GM12878 (cell line): ENCODE measurements at regions not wholly inside any gene's neighbourhood (a gene's known extent, or its start where the extent isn't known, plus 50 kb on each side); places are given as distances from the start of the nearest gene placed in this dataset.

Source experiments
- CTCF ChIP-seq, 3 experiments: IDR thresholded peaks in 2 of 3; conservative IDR thresholded peaks in 1 of 3; 2 replicates each; pipeline ENCODE4 v1.5.1; 2011; ENCODE audit warnings: low read depth in 3 of 3, low read length in 3 of 3, mild to moderate bottlenecking in 3 of 3, control low read depth in 2 of 3, moderate library complexity in 2 of 3, inconsistent platforms in 1 of 3, mixed read lengths in 1 of 3; ENCODE audit not compliant: control insufficient read depth in 2 of 3, insufficient read depth in 1 of 3; ENCODE audit errors: extremely low read depth in 1 of 3
- EZH2 ChIP-seq: IDR thresholded peaks from 2 replicates; pipeline ENCODE4 v1.6.1; 2012; ENCODE audit warnings: low read depth, mild to moderate bottlenecking, control low read depth, inconsistent platforms, low read length, borderline replicate concordance; ENCODE audit not compliant: control insufficient read depth
- GATAD2B ChIP-seq: fragments of 450-650 bp; conservative IDR thresholded peaks from 2 replicates; pipeline ENCODE4 v1.6.1; 2017; ENCODE audit warnings: low read depth, mild to moderate bottlenecking, moderate library complexity
- KDM1A ChIP-seq: fragments of 200-600 bp; sonication (generic); IDR thresholded peaks from 2 replicates; pipeline ENCODE4 v1.6.1; 2016; ENCODE audit warnings: borderline replicate concordance
- MXI1 ChIP-seq: fragments of 150-350 bp; IDR thresholded peaks from 2 replicates; pipeline ENCODE4 v1.6.1; 2011; ENCODE audit warnings: low read depth, mild to moderate bottlenecking, inconsistent platforms, low read length, improper control_type of control experiment
- NFYB ChIP-seq: IDR thresholded peaks from 2 replicates; pipeline ENCODE4 v1.6.1; 2011; ENCODE audit warnings: low read depth, mild to moderate bottlenecking, low read length, improper control_type of control experiment, moderate library complexity; ENCODE audit not compliant: insufficient read depth
- NRF1 ChIP-seq: conservative IDR thresholded peaks from 2 replicates; pipeline ENCODE4 v1.6.1; 2011; ENCODE audit warnings: mild to moderate bottlenecking, low read depth, low read length, improper control_type of control experiment
- POLR2A ChIP-seq: IDR thresholded peaks from 2 replicates; pipeline ENCODE4 v1.6.1; 2011; ENCODE audit warnings: low read depth, mild to moderate bottlenecking, low read length
- POLR2AphosphoS5 ChIP-seq: IDR thresholded peaks from 2 replicates; pipeline ENCODE4 v1.6.1; 2011; ENCODE audit warnings: mild to moderate bottlenecking, low read length, inconsistent platforms
- SIN3A ChIP-seq: IDR thresholded peaks from 2 replicates; pipeline ENCODE4 v1.6.1; 2012; ENCODE audit warnings: low read depth, low read length, improper control_type of control experiment
- SKIL ChIP-seq: fragments of 450-650 bp; IDR thresholded peaks from 2 replicates; pipeline ENCODE4 v1.6.1; 2017; ENCODE audit warnings: mild to moderate bottlenecking, low read depth, inconsistent platforms; ENCODE audit not compliant: poor library complexity, severe bottlenecking
- SUPT20H ChIP-seq: IDR thresholded peaks from 2 replicates; pipeline ENCODE4 v1.6.1; 2011; ENCODE audit warnings: low read depth, mild to moderate bottlenecking, low read length, moderate library complexity, borderline replicate concordance; ENCODE audit not compliant: control insufficient read depth
- TF ChIP-seq, protein P1 (sequence below): IDR thresholded peaks from 2 replicates; pipeline ENCODE4 v1.6.1; 2012; ENCODE audit warnings: mild to moderate bottlenecking, low read depth, low read length
- TF ChIP-seq, protein P2 (sequence below): IDR thresholded peaks from 2 replicates; pipeline ENCODE4 v1.6.1; 2011; ENCODE audit warnings: low read depth, low read length, improper control_type of control experiment, borderline replicate concordance

- TF ChIP-seq CTCF (IDR thresholded peaks at IDR 0.05 in 2 of 3, conservative IDR thresholded peaks at IDR 0.05 in 1 of 3; ENCODE audit: control insufficient read depth in 2 of 3, extremely low read depth in 1 of 3, insufficient read depth in 1 of 3, low read depth in 3 of 3, low read length in 3 of 3) (no peak), SUPT20H (no peak), EZH2 (no peak), NFYB (no peak), SKIL (no peak), MXI1 (no peak), KDM1A (no peak), SIN3A (no peak), NRF1 (no peak), POLR2A (no peak), GATAD2B (no peak), POLR2AphosphoS5 (no peak)
- TF ChIP-seq, protein P1, sequence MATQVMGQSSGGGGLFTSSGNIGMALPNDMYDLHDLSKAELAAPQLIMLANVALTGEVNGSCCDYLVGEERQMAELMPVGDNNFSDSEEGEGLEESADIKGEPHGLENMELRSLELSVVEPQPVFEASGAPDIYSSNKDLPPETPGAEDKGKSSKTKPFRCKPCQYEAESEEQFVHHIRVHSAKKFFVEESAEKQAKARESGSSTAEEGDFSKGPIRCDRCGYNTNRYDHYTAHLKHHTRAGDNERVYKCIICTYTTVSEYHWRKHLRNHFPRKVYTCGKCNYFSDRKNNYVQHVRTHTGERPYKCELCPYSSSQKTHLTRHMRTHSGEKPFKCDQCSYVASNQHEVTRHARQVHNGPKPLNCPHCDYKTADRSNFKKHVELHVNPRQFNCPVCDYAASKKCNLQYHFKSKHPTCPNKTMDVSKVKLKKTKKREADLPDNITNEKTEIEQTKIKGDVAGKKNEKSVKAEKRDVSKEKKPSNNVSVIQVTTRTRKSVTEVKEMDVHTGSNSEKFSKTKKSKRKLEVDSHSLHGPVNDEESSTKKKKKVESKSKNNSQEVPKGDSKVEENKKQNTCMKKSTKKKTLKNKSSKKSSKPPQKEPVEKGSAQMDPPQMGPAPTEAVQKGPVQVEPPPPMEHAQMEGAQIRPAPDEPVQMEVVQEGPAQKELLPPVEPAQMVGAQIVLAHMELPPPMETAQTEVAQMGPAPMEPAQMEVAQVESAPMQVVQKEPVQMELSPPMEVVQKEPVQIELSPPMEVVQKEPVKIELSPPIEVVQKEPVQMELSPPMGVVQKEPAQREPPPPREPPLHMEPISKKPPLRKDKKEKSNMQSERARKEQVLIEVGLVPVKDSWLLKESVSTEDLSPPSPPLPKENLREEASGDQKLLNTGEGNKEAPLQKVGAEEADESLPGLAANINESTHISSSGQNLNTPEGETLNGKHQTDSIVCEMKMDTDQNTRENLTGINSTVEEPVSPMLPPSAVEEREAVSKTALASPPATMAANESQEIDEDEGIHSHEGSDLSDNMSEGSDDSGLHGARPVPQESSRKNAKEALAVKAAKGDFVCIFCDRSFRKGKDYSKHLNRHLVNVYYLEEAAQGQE, result no peak
- TF ChIP-seq, protein P2, sequence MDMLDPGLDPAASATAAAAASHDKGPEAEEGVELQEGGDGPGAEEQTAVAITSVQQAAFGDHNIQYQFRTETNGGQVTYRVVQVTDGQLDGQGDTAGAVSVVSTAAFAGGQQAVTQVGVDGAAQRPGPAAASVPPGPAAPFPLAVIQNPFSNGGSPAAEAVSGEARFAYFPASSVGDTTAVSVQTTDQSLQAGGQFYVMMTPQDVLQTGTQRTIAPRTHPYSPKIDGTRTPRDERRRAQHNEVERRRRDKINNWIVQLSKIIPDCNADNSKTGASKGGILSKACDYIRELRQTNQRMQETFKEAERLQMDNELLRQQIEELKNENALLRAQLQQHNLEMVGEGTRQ, result no peak
Observed at GRCh38 chrX:7582191-7582590, 260.8 kb upstream of the VCX start.
